Stomach (tissue), 8 donors: ENCODE measurements at regions not wholly inside any gene's neighbourhood (a gene's known extent, or its start where the extent isn't known, plus 50 kb on each side); places are given as distances from the start of the nearest gene placed in this dataset.

Experiments used
- DNase-seq, 2 donors: peaks; one replicate each; pipeline versions ENCODE4 v3.0.0 to v3.0.0-alpha.2; 2013 to 2019
- H3K27ac ChIP-seq, 5 donors: fragments of 200-600 bp in 4 of 5; sonication (generic) in 4 of 5; one replicate each; pipeline ENCODE4 v1.5.1; 2013 to 2019; ENCODE audit warnings: mild to moderate bottlenecking in 1 of 5, moderate library complexity in 1 of 5
- H3K27me3 ChIP-seq, 3 donors: fragments of 200-600 bp; sonication (generic); one replicate each; pipeline ENCODE4 v1.5.1; 2017 to 2019; ENCODE audit warnings: mixed run types in 1 of 3
- H3K36me3 ChIP-seq, 4 donors: fragments of 200-600 bp; sonication (generic); 1 replicate in 3 of 4; 2 replicates in 1 of 4; pipeline ENCODE4 v1.5.1; 2016 to 2019
- H3K4me1 ChIP-seq, 4 donors: fragments of 200-600 bp; sonication (generic); one replicate each; pipeline ENCODE4 v1.5.1; 2016 to 2019
- H3K4me3 ChIP-seq, 4 donors: fragments of 200-600 bp; sonication (generic) in 3 of 4; one replicate each; pipeline ENCODE4 v1.5.1; 2016 to 2019; ENCODE audit warnings: mild to moderate bottlenecking in 1 of 4
- H3K9me3 ChIP-seq, 4 donors: fragments of 200-600 bp; sonication (generic); one replicate each; pipeline ENCODE4 v1.5.1; 2016 to 2019
- CTCF ChIP-seq, 7 experiments: fragments of 450-650 bp in 4 of 7; fragments of 200-600 bp in 3 of 7; sonication (generic) in 3 of 7; IDR thresholded peaks; one replicate each; pipeline ENCODE4 v1.5.1; 2016 to 2019; ENCODE audit warnings: antibody characterized with exemption in 7 of 7, control low read depth in 2 of 7, mild to moderate bottlenecking in 1 of 7
- EP300 ChIP-seq: sonication (generic); formaldehyde crosslinking; IDR thresholded peaks from one replicate; pipeline ENCODE4 v1.6.1; 2017; ENCODE audit warnings: antibody characterized with exemption
- POLR2A ChIP-seq, 4 donors: fragments of 450-650 bp; IDR thresholded peaks; one replicate each; pipeline ENCODE4 v1.6.1; 2016; ENCODE audit warnings: antibody characterized with exemption in 4 of 4, control low read depth in 2 of 4, mild to moderate bottlenecking in 1 of 4, moderate library complexity in 1 of 4
- POLR2AphosphoS5 ChIP-seq, 3 donors: sonication (generic); formaldehyde crosslinking; IDR thresholded peaks; one replicate each; pipeline ENCODE4 v1.6.1; 2016; ENCODE audit warnings: antibody characterized with exemption in 3 of 3
- WGBS, 5 donors: extraction: QIAGEN DNeasy Blood & Tissue Kit in 3 of 5; methylation state at CpG; one replicate each; pipeline versions ENCODE4 v1.1.5 to v1.1.7; 2013 to 2018; 5-methylcytosine and 5-hydroxymethylcytosine counted together
- intact Hi-C: fragments of 100-400 bp; cut with DNase I; formaldehyde crosslinking; loops from one replicate; pipeline ENCODE4 v1.15.1; 2023; ENCODE audit warnings: low total_unique reads
- donor health status: healthy with polysubstance abuse.
- donor health status: Bipolar disorder and iron deficiency.
- donor health status: healthy.

GRCh38 chr21:25024639-25025038 is 582.6 kb downstream of the MRPL39 start:
- Histone ChIP-seq H3K4me3 (no peak overlapping the region), H3K4me1 (no peaks in the 10 kb centered on the region), H3K27me3 (no peaks in the 10 kb centered on the region), H3K9me3 (no peaks in the 10 kb centered on the region), H3K27ac (no peak overlapping the region), H3K36me3 (no peaks in the 10 kb centered on the region)
- WGBS, 5 donors = 76 to 94% (median 87%) methylated on average over 3 of the region's 3 CpGs
- TF ChIP-seq POLR2AphosphoS5 (IDR thresholded peaks at IDR 0.05) (no peak), POLR2A (IDR thresholded peaks at IDR 0.05) (no peak), EP300 (no peak), CTCF (IDR thresholded peaks at IDR 0.05) (no peak)
- no peak for DNase-seq
- intact Hi-C loops = no loop called here

- no peaks in the 10 kb centered on the region for H3K36me3 ChIP-seq
- TF ChIP-seq CTCF (IDR thresholded peaks at IDR 0.05) = no peak
- no peak for TF ChIP-seq POLR2AphosphoS5 (IDR thresholded peaks at IDR 0.05)
- TF ChIP-seq EP300 = no peak
- no peak for TF ChIP-seq POLR2A (IDR thresholded peaks at IDR 0.05)
- H3K27me3 ChIP-seq = no peaks in the 10 kb centered on the region
- H3K9me3 ChIP-seq = peaks cover 0 to 10% (median 0%) of the 10 kb centered on the region in 4 donors
- WGBS, 5 donors = 85 to 91% (median 90%) methylated on average over 7 of the region's 7 CpGs
- no peak overlapping the region for H3K4me3 ChIP-seq
- intact Hi-C loops = no loop called here
- no peak overlapping the region for H3K27ac ChIP-seq
- DNase-seq = no peak
- no peaks in the 10 kb centered on the region for H3K4me1 ChIP-seq
These were observed 601.9 kb downstream of the MRPL39 start for GRCh38 chr21:25005388-25005787.

- no peak overlapping the region for H3K4me3 ChIP-seq
- TF ChIP-seq POLR2AphosphoS5 (IDR thresholded peaks at IDR 0.05) (no peak), EP300 (no peak), POLR2A (IDR thresholded peaks at IDR 0.05) (no peak), CTCF (IDR thresholded peaks at IDR 0.05) (no peak)
- peak in 1 of 2 donors; percentile 34 for DNase-seq
- H3K36me3 ChIP-seq = no peaks in the 10 kb centered on the region
- WGBS, 5 donors = 23 to 51% (median 31%) methylated on average over 2 of the region's 2 CpGs
- no peaks in the 10 kb centered on the region for H3K4me1 ChIP-seq
- no peak overlapping the region for H3K27ac ChIP-seq
- no peaks in the 10 kb centered on the region for H3K27me3 ChIP-seq
- intact Hi-C loops = no loop called here
- H3K9me3 ChIP-seq = peaks cover 0 to 10% (median 0%) of the 10 kb centered on the region in 4 donors
These were observed 604.6 kb downstream of the MRPL39 start for GRCh38 chr21:25002676-25003075.

GRCh38 chr21:24995216-24995615 is 612.1 kb downstream of the MRPL39 start:
- peak in 1 of 2 donors; percentile 30 for DNase-seq
- TF ChIP-seq POLR2AphosphoS5 (IDR thresholded peaks at IDR 0.05) (no peak), POLR2A (IDR thresholded peaks at IDR 0.05) (no peak), CTCF (IDR thresholded peaks at IDR 0.05) (no peak), EP300 (no peak)
- H3K4me1 ChIP-seq = no peaks in the 10 kb centered on the region
- intact Hi-C loops = no loop called here
- no peaks in the 10 kb centered on the region for H3K36me3 ChIP-seq
- peaks cover 0 to 7% (median 0%) of the 10 kb centered on the region in 4 donors for H3K9me3 ChIP-seq
- no peaks in the 10 kb centered on the region for H3K27me3 ChIP-seq
- no peak overlapping the region for H3K27ac ChIP-seq
- H3K4me3 ChIP-seq = no peak overlapping the region
- WGBS, 5 donors = 7 to 16% (median 14%) methylated on average over 3 of the region's 3 CpGs
